Loucy (cell line): ENCODE measurements at regions not wholly inside any gene's neighbourhood (a gene's known extent, or its start where the extent isn't known, plus 50 kb on each side); places are given as distances from the start of the nearest gene placed in this dataset.

Experiments
- H2AFZ ChIP-seq: fragments of 200-600 bp; sonication (generic); 2 replicates; pipeline ENCODE4 v1.6.0; 2016; ENCODE audit warnings: antibody characterized with exemption, mild to moderate bottlenecking, low read length, moderate library complexity
- H3F3A ChIP-seq: fragments of 200-600 bp; 2 replicates; pipeline ENCODE4 v1.6.0; 2016; ENCODE audit warnings: antibody characterized with exemption, low read depth, mild to moderate bottlenecking
- H3K27me3 ChIP-seq: fragments of 200-600 bp; sonication (generic); 2 replicates; pipeline ENCODE4 v1.6.1; 2014; ENCODE audit warnings: low read length, mild to moderate bottlenecking; ENCODE audit not compliant: insufficient read depth, poor library complexity, severe bottlenecking
- H3K36me3 ChIP-seq: fragments of 200-600 bp; sonication (generic); 2 replicates; pipeline ENCODE4 v1.6.1; 2016; ENCODE audit warnings: low read length; ENCODE audit not compliant: insufficient read depth
- H3K4me1 ChIP-seq: fragments of 200-600 bp; sonication (generic); 2 replicates; pipeline ENCODE4 v1.5.1; 2014; ENCODE audit warnings: low read length, mild to moderate bottlenecking; ENCODE audit not compliant: insufficient read depth, poor library complexity, severe bottlenecking
- H3K4me2 ChIP-seq: fragments of 200-600 bp; sonication (generic); 2 replicates; pipeline ENCODE4 v1.6.0; 2014; ENCODE audit warnings: antibody characterized with exemption, low read length, low read depth, mild to moderate bottlenecking; ENCODE audit not compliant: poor library complexity, severe bottlenecking
- H3K4me3 ChIP-seq: fragments of 200-600 bp; sonication (generic); 2 replicates; pipeline ENCODE4 v1.5.1; 2014; ENCODE audit warnings: low read length, mild to moderate bottlenecking, mixed read lengths; ENCODE audit not compliant: poor library complexity, severe bottlenecking
- H3K79me2 ChIP-seq: fragments of 200-600 bp; sonication (generic); 2 replicates; pipeline ENCODE4 v1.6.1; 2014; ENCODE audit warnings: low read length; ENCODE audit not compliant: insufficient read depth
- H3K9ac ChIP-seq: fragments of 200-600 bp; sonication (generic); 2 replicates; pipeline ENCODE4 v1.6.0; 2014; ENCODE audit warnings: mild to moderate bottlenecking, low read depth, low read length, moderate library complexity; ENCODE audit not compliant: poor library complexity, severe bottlenecking
- H3K9me2 ChIP-seq: fragments of 200-600 bp; sonication (generic); replicated peaks from 2 replicates; pipeline ENCODE4 v1.6.1; 2016; ENCODE audit warnings: low read depth, low read length, mixed read lengths
- H3K9me3 ChIP-seq: fragments of 200-600 bp; sonication (generic); 2 replicates; pipeline ENCODE4 v1.6.1; 2014; ENCODE audit warnings: mild to moderate bottlenecking, antibody characterized with exemption, low read length, low read depth; ENCODE audit not compliant: insufficient read depth
- H4K20me1 ChIP-seq: fragments of 200-600 bp; sonication (generic); 2 replicates; pipeline ENCODE4 v1.6.0; 2014; ENCODE audit warnings: antibody characterized with exemption, low read length, mild to moderate bottlenecking; ENCODE audit not compliant: insufficient read depth, poor library complexity, severe bottlenecking
- EZH2phosphoT487 ChIP-seq: fragments of 200-600 bp; IDR thresholded peaks from 2 replicates; pipeline ENCODE4 v1.6.1; 2018; ENCODE audit warnings: antibody characterized with exemption, mild to moderate bottlenecking, moderate library complexity, borderline replicate concordance
- TF ChIP-seq, protein P1 (sequence below): fragments of 200-600 bp; sonication (generic); conservative IDR thresholded peaks from 2 replicates; pipeline ENCODE4 v1.5.1; 2014; ENCODE audit warnings: mild to moderate bottlenecking, antibody characterized with exemption, low read length

DNA sequence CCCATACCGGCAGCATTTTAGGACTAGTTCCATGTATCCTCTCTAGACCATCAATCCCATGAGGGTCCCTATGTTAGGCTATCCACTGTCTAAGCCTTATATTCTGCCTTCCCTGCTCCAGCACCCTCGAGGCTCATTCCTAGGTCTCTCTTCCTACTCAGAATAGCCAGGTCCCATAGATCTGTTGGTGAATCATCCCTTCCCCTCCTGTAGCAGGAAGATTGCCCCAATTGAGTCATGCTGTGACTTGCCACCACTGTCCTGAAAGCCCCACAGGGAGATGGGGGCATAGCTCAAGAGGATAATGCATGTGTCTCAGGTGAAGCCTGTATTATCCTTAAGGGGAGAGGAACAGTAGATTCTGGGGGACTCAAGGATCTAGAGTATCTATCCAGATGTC, 143.1 kb upstream of the MOCS1 start:
- Histone ChIP-seq H3K9me3 (no peaks in the 10 kb centered on the region), H3K9me2 (no peaks in the 10 kb centered on the region), H3K4me2 (no peak overlapping the region), H3K4me1 (no peaks in the 10 kb centered on the region), H2AFZ (no peak overlapping the region), H3K79me2 (no peaks in the 10 kb centered on the region), H4K20me1 (no peaks in the 10 kb centered on the region), H3F3A (no peaks in the 10 kb centered on the region), H3K36me3 (no peaks in the 10 kb centered on the region), H3K27me3 (no peaks in the 10 kb centered on the region), H3K9ac (no peak overlapping the region), H3K4me3 (no peak overlapping the region)
- TF ChIP-seq EZH2phosphoT487: no peak
- TF ChIP-seq, protein P1, sequence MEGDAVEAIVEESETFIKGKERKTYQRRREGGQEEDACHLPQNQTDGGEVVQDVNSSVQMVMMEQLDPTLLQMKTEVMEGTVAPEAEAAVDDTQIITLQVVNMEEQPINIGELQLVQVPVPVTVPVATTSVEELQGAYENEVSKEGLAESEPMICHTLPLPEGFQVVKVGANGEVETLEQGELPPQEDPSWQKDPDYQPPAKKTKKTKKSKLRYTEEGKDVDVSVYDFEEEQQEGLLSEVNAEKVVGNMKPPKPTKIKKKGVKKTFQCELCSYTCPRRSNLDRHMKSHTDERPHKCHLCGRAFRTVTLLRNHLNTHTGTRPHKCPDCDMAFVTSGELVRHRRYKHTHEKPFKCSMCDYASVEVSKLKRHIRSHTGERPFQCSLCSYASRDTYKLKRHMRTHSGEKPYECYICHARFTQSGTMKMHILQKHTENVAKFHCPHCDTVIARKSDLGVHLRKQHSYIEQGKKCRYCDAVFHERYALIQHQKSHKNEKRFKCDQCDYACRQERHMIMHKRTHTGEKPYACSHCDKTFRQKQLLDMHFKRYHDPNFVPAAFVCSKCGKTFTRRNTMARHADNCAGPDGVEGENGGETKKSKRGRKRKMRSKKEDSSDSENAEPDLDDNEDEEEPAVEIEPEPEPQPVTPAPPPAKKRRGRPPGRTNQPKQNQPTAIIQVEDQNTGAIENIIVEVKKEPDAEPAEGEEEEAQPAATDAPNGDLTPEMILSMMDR: no peak

DNA sequence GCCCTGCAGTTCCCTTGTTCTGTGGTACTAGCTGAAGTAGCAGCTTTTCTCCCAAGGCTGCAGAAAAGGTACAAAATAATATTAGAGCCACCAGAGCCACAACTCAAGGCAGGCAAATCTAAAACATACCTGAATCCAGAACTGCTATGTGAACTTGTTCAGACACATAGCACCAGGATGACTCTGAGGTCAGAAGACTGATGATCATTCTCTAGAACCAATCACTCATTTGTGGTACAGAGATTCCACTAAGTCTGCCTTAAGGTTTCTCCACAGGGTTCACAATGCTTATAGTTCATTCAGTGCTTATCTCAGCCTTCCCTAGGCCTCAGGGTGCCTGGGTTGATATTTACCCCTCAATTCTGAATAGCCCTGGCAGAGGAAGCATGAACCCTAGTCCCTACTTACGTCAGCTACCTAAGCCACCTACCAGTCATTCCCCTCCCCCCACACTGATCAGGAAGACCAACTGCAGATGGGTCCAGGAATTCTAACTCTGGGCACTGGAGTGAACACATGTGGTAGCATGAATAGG, 140.9 kb upstream of the MOCS1 start:
- H3K27me3 ChIP-seq: no peaks in the 10 kb centered on the region
- no peak overlapping the region for H3K9ac ChIP-seq
- no peaks in the 10 kb centered on the region for H3K9me2 ChIP-seq
- H3F3A ChIP-seq: no peaks in the 10 kb centered on the region
- H3K4me3 ChIP-seq: no peak overlapping the region
- H3K4me2 ChIP-seq: no peak overlapping the region
- TF ChIP-seq, protein P1: no peak
- no peak for TF ChIP-seq EZH2phosphoT487
- H3K9me3 ChIP-seq: no peaks in the 10 kb centered on the region
- no peak overlapping the region for H2AFZ ChIP-seq
- no peaks in the 10 kb centered on the region for H3K36me3 ChIP-seq
- no peaks in the 10 kb centered on the region for H3K4me1 ChIP-seq
- no peaks in the 10 kb centered on the region for H3K79me2 ChIP-seq
- H4K20me1 ChIP-seq: no peaks in the 10 kb centered on the region

DNA sequence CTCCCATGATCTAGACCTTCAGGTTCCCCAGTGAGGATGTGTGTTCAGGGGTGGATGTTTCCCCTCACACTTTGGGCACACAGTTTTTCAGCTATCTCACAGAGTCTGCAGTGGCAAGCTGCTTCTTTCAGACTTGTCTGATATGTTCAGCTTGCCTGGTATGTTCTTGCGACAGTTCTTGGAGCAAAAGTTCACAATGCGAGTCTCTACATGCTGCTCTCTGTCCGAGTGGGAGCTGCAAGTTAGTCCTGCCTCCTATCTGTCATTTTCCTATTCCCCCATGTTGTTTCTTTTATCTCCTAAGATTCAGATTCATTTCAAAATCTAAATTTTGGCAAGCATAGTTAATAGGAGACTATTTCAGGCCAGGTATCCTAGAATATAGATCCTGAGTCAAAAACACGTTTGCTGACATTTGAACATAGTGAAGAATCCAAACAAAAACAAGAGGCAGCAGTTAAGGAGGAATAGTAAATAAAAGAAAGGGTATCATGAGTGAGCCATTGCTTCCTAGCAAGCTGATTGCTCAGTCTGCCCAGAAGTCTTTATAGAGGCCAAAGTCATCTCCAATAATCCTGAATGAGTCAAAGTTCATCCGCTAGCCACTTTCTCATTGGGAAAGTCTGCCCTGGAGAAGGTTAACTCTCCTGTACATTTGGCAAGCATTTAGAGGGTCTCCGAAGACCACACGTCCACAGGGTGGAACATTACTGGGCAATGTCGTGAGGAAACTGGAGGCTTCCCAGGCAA, 140.2 kb upstream of the MOCS1 start:
- Histone ChIP-seq H3K4me1 (no peaks in the 10 kb centered on the region), H3K9me2 (no peaks in the 10 kb centered on the region), H3K79me2 (no peaks in the 10 kb centered on the region), H3K9ac (no peak overlapping the region), H3K36me3 (no peaks in the 10 kb centered on the region), H3F3A (no peaks in the 10 kb centered on the region), H2AFZ (no peak overlapping the region), H3K9me3 (no peaks in the 10 kb centered on the region), H3K4me3 (no peak overlapping the region), H3K4me2 (no peak overlapping the region), H3K27me3 (no peaks in the 10 kb centered on the region), H4K20me1 (no peaks in the 10 kb centered on the region)
- TF ChIP-seq EZH2phosphoT487: no peak
- TF ChIP-seq, protein P1: no peak
